GM21825 (cell line): ENCODE measurements at regions not wholly inside any gene's neighbourhood (a gene's known extent, or its start where the extent isn't known, plus 50 kb on each side); places are given as distances from the start of the nearest gene placed in this dataset.

Experiments used
- ATAC-seq: cut with Tn5 transposase; IDR thresholded peaks from one replicate; pipeline ENCODE4 v1.9.1; 2021; ENCODE audit warnings: mild to moderate bottlenecking, moderate library complexity; ENCODE audit not compliant: unreplicated experiment

GRCh38 chr2:236712961-236713673 lies 143.5 kb downstream of the ACKR3 start:
- no peak for ATAC-seq

GRCh38 chr2:236714080-236714479 lies 144.5 kb downstream of the ACKR3 start:
- no peak for ATAC-seq

- no peak for ATAC-seq
These were observed 145.5 kb downstream of the ACKR3 start for GRCh38 chr2:236715077-236715476.

- no peak for ATAC-seq
These were observed 145.9 kb downstream of the ACKR3 start for GRCh38 chr2:236715491-236715961.

- no peak for ATAC-seq
These were observed 147.5 kb downstream of the ACKR3 start for GRCh38 chr2:236717120-236717519.

- no peak for ATAC-seq
These were observed 148.1 kb downstream of the ACKR3 start for GRCh38 chr2:236717729-236718128.

- no peak for ATAC-seq
These were observed 148.8 kb downstream of the ACKR3 start for GRCh38 chr2:236718207-236718992.

GRCh38 chr2:236719192-236719635 lies 149.6 kb downstream of the ACKR3 start:
- no peak for ATAC-seq

GRCh38 chr2:236720974-236721540 lies 151.4 kb downstream of the ACKR3 start:
- ATAC-seq, result no peak

- ATAC-seq, result no peak
These were observed 154.6 kb downstream of the ACKR3 start for GRCh38 chr2:236724200-236724599.

GRCh38 chr2:236726701-236727450 lies 157.3 kb downstream of the ACKR3 start:
- no peak for ATAC-seq

- no peak for ATAC-seq
These were observed 159.5 kb downstream of the ACKR3 start for GRCh38 chr2:236728916-236729670.

GRCh38 chr2:236730393-236730792 lies 160.8 kb downstream of the ACKR3 start:
- ATAC-seq, result no peak

GRCh38 chr2:236731767-236732580 lies 162.3 kb downstream of the ACKR3 start:
- ATAC-seq, result no peak

GRCh38 chr2:236733156-236733555 lies 163.5 kb downstream of the ACKR3 start:
- no peak for ATAC-seq

GRCh38 chr2:236735825-236736238 lies 166.2 kb downstream of the ACKR3 start:
- no peak for ATAC-seq

GRCh38 chr2:236738030-236738429 lies 168.4 kb downstream of the ACKR3 start:
- ATAC-seq, result no peak

- ATAC-seq, result no peak
These were observed 169.3 kb downstream of the ACKR3 start for GRCh38 chr2:236738896-236739295.

GRCh38 chr2:236739663-236740062 lies 170.0 kb downstream of the ACKR3 start:
- no peak for ATAC-seq
